LoVo (cell line): ENCODE measurements at regions not wholly inside any gene's neighbourhood (a gene's known extent, or its start where the extent isn't known, plus 50 kb on each side); places are given as distances from the start of the nearest gene placed in this dataset.
A peak's percentile ranks its signal among the peaks of the same experiment; 100 is the strongest.

Experiments
- DNase-seq: peaks from one replicate; pipeline ENCODE4 v3.0.0-alpha.2; 2016; ENCODE audit warnings: low spot score

DNA sequence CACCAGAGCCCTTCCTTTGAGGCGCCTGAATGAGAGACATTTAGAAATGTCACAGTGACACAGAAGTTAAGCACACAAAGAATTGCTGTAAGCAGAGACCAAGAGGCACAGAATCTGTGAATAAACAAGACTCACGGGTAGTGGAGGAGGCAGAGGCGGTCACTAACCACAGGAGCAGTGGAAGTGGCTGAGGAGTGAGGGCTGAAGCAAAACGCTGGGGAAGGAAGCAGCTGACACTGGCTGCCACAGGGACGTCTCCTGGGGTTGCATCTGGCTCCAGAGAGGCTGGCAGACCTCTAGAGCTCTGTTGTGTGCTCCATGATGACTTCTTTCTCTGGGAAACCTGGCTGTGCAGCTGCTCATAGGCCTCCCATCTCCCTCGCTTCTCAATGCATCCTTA, 65.0 kb upstream of the SLC2A12 start:
- DNase-seq = no peak

DNA sequence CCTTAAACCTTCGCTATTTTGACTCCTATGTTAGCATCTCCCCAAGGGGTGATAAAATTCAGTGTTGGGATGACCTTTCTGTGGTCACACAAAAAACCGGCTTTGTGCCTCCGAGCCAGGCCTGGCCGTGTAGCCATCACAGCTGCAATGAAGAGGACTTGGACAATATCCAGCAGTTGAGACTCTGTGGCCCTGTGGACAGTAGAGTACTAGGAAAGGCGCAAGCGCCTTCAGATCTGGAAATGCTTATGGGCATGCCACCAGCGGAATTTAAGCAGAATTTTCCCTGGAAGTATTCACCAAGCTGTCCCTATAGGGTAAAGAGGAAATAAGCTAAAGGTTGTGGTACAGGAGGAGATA, 63.3 kb upstream of the SLC2A12 start:
- DNase-seq = no peak

GRCh38 chr6:134114918-134115714, 62.7 kb upstream of the SLC2A12 start:
- DNase-seq = no peak

- DNase-seq = no peak
Observed at GRCh38 chr6:134114489-134114888, 62.1 kb upstream of the SLC2A12 start.

DNA sequence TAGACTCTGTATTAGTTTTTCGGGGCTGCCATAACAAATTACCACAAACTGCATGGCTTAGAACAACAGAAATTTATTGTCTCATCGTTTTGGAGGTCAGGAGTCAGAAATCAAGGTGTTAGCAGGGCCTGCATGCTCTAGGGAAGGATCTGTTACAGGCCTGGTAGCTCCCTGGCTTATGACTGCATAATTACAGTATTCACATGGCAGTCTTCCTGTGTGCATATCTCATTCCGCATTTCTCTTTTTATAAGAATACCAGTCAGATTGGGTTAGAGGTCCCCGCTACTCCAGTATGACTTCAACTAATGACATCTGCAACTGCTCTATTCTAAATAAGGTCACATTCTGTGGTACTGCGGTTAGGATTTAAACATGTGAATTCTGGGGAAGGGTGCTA, 59.3 kb upstream of the SLC2A12 start:
- no peak for DNase-seq

DNA sequence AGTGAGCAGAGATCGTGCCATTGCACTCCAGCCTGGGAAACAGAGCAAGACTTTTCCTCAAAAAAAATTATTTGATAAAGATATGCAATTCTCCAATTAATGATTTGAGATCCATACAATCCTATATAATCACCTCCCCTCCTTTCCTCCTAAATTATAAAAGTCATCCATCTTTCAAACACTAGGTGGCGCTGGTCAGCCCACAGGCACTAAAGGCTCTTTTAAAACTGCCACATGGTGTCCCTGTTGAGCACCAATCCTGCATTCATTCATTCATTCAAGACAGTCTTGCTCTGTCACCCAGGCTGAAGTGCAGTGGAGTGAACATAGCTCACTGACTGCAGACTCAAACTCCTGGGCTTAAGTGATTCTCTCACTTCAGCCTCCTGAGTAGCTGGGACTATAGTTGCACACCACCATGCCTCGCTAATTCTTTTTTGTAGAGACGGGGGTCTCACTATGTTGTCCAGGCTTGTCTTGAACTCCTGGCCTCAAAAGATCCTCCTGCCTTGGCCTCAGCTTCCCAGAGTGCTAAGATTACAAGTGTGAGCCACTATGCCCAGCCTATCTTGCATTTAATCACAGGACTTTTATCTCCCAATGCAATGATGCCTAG, 58.7 kb upstream of the SLC2A12 start:
- peak; percentile 37 for DNase-seq

DNA sequence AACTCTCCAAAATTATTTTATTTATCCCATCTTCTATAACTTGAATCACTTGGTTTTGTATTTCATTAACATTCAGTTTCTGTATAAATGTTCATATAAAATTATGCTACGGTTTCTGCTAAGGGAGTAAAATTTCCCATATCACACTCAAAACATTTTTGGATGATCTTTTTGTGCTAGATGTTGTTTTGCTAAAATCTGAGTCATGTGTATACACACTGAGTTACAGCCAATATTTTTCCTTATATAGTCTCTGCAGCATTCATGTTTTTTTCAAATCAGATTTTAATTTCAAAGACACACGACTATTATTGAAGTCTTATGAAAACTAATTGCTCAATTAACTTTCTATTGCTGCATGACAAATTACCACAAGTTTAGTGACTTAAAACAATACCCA, 54.3 kb upstream of the SLC2A12 start:
- DNase-seq = no peak

- no peak for DNase-seq
Observed at GRCh38 chr6:134105940-134106339, 53.5 kb upstream of the SLC2A12 start.

- no peak for DNase-seq
Observed at GRCh38 chr6:134103006-134103405, 50.6 kb upstream of the SLC2A12 start.
